ENCODE measurements at regions not wholly inside any gene's neighbourhood (a gene's known extent, or its start where the extent isn't known, plus 50 kb on each side); places are given as distances from the start of the nearest gene placed in this dataset.

- Histone ChIP-seq H3K4me2 (ENCODE audit: control insufficient read depth, extremely low read depth, insufficient read depth, low read depth, low read length) (no peak overlapping the region), H3K79me2 (ENCODE audit: control insufficient read depth, insufficient read depth, low read length) (no peaks in the 10 kb centered on the region), H3K27me3 (ENCODE audit: control insufficient read depth, extremely low read depth, insufficient read depth, low read length) (peaks cover 29% of the 10 kb centered on the region), H3K4me1 (ENCODE audit: control insufficient read depth, extremely low read depth, insufficient read depth, low read length) (peaks cover 3% of the 10 kb centered on the region), H3K9me1 (ENCODE audit: control insufficient read depth, extremely low read depth, insufficient read depth, low read length) (no peaks in the 10 kb centered on the region), H4K20me1 (ENCODE audit: control insufficient read depth, extremely low read depth, insufficient read depth, low read length) (no peaks in the 10 kb centered on the region), H3K9ac (ENCODE audit: control insufficient read depth, extremely low read depth, insufficient read depth, low read length) (no peak overlapping the region), H3K9me3 (ENCODE audit: control insufficient read depth, low read depth, low read length) (no peaks in the 10 kb centered on the region), H3K36me3 (ENCODE audit: control insufficient read depth in 2 of 2, extremely low read depth in 1 of 2, insufficient read depth in 2 of 2, low read length in 2 of 2) (no peaks in the 10 kb centered on the region), H2AFZ (ENCODE audit: control insufficient read depth, low read length) (no peak overlapping the region), H3K4me3 (ENCODE audit: control insufficient read depth in 2 of 3, extremely low read depth in 1 of 3, insufficient read depth in 2 of 3, low read depth in 1 of 3, low read length in 3 of 3) (no peak overlapping the region), H3K27ac (ENCODE audit: control insufficient read depth, insufficient read depth, low read length) (no peak overlapping the region)
- no peak for TF ChIP-seq EZH2 (IDR thresholded peaks at IDR 0.05; ENCODE audit: low read length)
- dilution Hi-C loops (cut with MboI; ENCODE audit: extremely low pct_ligation_motif_present, low sequenced_read_pairs): no loop called here
- FAIRE-seq (peak; percentile 41), DNase-seq (ENCODE audit: low read depth, low spot score) (no peak)
Measured at GRCh38 chr6:87971605-87972262, 75.9 kb upstream of the SPACA1 start.

DNA sequence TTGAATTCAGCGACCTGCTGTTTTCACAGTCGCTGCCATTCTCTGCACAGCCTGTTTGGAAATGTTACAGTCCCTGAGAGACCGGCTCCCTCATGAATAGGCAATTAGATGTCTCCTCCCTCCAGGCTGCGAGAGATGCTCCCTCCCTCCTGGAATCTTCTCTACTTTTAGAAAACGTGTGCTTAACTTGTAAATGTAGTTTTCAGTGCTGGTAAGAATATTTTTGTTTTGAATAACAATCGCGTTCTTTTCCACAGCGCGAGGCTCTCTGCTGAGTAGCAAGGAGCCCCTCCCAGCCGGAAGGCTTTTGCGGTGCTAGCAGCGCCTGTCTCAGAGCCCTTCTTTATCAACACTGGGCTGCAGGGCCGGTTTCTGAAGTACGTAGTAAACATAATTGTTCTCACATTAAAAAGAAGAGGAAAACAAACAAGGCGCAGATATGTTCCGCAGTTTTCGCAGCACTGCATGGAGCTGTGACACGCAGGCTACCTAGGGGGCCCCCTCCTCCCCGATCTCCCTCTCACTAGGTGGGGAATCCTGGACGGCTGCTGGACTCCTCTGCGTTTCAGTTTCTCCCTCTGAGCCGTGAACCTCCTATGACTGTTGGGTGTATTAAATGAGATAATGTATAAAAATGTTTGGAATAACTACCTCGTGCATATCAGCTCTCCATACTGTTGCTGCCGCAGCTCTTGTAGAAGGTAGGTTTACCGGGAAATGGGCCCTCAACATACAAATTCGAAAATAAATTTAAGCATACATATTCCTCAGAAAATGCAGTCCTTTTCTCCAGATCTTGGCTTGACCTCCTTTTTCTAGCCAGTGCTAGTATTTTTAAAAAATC lies 79.0 kb upstream of the SPACA1 start:
- Histone ChIP-seq H3K4me3 (ENCODE audit: control insufficient read depth in 2 of 3, extremely low read depth in 1 of 3, insufficient read depth in 2 of 3, low read depth in 1 of 3, low read length in 3 of 3) (peak overlapping the region; percentile 11 to 47 (median 23)), H3K9me1 (ENCODE audit: control insufficient read depth, extremely low read depth, insufficient read depth, low read length) (no peaks in the 10 kb centered on the region), H3K4me1 (ENCODE audit: control insufficient read depth, extremely low read depth, insufficient read depth, low read length) (peaks cover 3% of the 10 kb centered on the region), H3K27ac (ENCODE audit: control insufficient read depth, insufficient read depth, low read length) (no peak overlapping the region), H3K9me3 (ENCODE audit: control insufficient read depth, low read depth, low read length) (no peaks in the 10 kb centered on the region), H2AFZ (ENCODE audit: control insufficient read depth, low read length) (peak overlapping the region; percentile 39), H3K9ac (ENCODE audit: control insufficient read depth, extremely low read depth, insufficient read depth, low read length) (no peak overlapping the region), H3K4me2 (ENCODE audit: control insufficient read depth, extremely low read depth, insufficient read depth, low read depth, low read length) (peak overlapping the region; percentile 73), H3K36me3 (ENCODE audit: control insufficient read depth in 2 of 2, extremely low read depth in 1 of 2, insufficient read depth in 2 of 2, low read length in 2 of 2) (no peaks in the 10 kb centered on the region), H4K20me1 (ENCODE audit: control insufficient read depth, extremely low read depth, insufficient read depth, low read length) (no peaks in the 10 kb centered on the region), H3K27me3 (ENCODE audit: control insufficient read depth, extremely low read depth, insufficient read depth, low read length) (peaks cover 29% of the 10 kb centered on the region), H3K79me2 (ENCODE audit: control insufficient read depth, insufficient read depth, low read length) (no peaks in the 10 kb centered on the region)
- no peak for FAIRE-seq
- TF ChIP-seq, protein P1, sequence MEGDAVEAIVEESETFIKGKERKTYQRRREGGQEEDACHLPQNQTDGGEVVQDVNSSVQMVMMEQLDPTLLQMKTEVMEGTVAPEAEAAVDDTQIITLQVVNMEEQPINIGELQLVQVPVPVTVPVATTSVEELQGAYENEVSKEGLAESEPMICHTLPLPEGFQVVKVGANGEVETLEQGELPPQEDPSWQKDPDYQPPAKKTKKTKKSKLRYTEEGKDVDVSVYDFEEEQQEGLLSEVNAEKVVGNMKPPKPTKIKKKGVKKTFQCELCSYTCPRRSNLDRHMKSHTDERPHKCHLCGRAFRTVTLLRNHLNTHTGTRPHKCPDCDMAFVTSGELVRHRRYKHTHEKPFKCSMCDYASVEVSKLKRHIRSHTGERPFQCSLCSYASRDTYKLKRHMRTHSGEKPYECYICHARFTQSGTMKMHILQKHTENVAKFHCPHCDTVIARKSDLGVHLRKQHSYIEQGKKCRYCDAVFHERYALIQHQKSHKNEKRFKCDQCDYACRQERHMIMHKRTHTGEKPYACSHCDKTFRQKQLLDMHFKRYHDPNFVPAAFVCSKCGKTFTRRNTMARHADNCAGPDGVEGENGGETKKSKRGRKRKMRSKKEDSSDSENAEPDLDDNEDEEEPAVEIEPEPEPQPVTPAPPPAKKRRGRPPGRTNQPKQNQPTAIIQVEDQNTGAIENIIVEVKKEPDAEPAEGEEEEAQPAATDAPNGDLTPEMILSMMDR (optimal IDR thresholded peaks at IDR 0.05 in 1 of 3, IDR thresholded peaks at IDR 0.05 in 1 of 3, conservative IDR thresholded peaks at IDR 0.05 in 1 of 3; ENCODE audit: extremely low read depth in 1 of 3, insufficient read depth in 2 of 3, low read length in 3 of 3): no peak
- no peak for TF ChIP-seq EZH2 (IDR thresholded peaks at IDR 0.05; ENCODE audit: low read length)
- DNase-seq (ENCODE audit: low read depth, low spot score): no peak
- dilution Hi-C loops (cut with MboI; ENCODE audit: extremely low pct_ligation_motif_present, low sequenced_read_pairs): no loop called here
